ENCODE measurements at regions not wholly inside any gene's neighbourhood (a gene's known extent, or its start where the extent isn't known, plus 50 kb on each side); places are given as distances from the start of the nearest gene placed in this dataset.
A peak's percentile ranks its signal among the peaks of the same experiment; 100 is the strongest.
"Not testable (repeated sequence)": the region's sequence is repeated elsewhere in the genome, so short reads cannot be mapped to it uniquely, and the experiment has no call there.

DNA sequence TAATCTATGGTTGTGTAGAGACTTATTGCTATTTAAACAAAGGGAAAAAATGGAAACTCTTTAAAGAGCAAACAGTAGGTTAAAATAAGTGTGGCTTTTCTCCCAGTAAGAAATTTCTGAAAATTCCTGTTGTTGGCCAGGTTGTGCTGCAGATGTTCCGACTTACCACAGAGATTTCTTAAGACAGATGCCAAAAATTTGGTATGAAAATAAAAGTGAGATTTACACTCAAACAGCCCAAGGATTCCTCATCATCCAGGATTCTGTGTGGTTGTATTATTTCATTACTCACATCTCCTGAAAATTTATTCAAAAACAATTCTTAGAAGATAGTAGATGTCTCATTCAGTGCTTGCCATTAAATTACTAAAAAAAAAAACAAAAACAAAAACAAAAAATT is 296.7 kb upstream of the PTBP2 start:
- peak; percentile 13 for DNase-seq (ENCODE audit: low read depth)

DNA sequence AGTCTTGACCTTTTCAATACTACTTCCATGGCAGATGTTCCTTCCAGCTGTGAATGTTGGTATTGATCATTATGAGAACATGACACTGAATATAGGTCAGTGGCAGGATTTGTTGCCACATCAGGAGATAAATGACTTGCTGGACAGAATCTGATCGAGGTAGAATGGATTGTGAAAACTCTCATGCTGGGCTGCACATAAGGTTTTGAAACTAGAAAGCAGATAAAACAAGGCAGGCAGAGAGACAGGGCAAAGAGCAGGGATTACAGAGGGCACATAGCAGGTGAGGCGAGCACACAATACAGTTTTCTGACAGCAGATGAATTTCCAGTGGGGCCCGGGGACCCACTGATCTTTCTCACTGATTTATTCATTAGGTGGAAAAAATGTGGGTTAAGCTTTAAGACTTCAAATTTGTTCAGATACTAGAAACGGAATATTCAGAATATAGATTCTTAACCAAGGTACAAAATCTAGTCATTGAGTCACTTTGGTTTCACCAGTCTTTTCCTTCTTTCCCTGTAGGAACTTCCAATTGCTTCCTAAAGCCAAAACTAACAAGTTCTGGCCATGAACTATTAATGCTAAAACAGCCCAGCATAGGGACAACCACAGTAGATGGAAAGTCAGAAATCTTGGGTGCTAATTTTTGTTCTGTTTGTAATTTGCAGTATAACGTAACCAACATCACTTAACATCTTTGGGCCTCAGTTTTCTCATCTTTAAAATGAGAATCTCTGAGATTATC is 296.0 kb upstream of the PTBP2 start:
- no peak for DNase-seq (ENCODE audit: low read depth)

DNA sequence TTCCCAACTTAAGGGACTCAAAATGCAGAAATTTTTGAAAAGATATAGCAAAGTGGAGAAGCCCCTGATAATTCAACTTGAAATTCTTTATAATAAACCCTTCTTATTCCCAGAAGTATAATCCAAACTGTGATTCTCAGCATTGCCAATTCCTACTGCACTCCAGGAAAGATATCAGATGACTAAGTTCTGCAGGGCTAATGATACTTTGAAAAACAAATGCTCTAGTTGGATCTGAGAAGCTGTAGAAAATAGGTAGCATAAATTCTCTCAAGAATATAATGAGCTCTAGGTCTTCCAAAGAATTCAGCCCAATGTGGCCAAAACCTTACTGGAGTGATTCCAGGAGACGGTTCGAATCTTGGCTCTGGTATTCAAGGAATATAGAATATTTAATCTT is 294.0 kb upstream of the PTBP2 start:
- no peak for DNase-seq (ENCODE audit: low read depth)

DNA sequence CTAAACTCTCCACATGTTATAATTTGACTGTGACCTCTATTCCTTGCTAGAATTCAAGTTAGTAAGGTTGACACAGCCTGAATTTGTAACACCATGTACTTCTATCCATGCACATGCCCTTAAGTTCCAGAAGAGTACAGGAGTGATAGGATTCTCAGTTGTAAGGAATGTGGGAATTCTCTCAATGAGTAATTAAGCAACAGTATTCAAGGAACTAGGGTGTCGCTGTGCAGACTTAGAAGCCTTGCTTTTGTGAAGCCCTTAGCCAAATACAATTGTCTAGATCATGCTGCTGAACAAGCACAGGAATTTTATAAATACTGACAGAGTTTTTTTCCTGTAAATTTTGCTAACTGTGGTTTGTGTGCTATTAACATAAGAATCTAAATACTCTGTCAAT is 276.3 kb upstream of the PTBP2 start:
- peak; percentile 3 for DNase-seq (ENCODE audit: low read depth)

DNA sequence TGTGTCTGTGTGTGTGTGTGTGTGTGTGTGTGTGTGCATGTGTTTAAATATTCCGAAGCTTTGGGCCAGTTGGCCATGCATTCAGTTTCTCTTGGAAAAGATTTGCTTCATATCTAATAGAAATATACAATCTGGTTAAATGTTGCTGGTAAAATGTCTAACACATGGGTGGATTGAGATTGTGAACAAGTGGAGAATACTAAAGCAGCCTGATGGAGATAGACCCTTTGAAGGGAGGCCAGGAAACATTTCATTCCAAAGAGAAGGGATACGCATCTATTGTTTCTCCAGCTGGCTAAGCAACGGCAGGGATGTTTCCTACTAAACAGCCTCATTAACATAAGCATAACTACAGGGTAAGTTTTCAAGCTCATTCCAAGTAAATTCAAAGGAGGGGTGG is 257.5 kb upstream of the PTBP2 start:
- DNase-seq (ENCODE audit: low read depth): no peak

DNA sequence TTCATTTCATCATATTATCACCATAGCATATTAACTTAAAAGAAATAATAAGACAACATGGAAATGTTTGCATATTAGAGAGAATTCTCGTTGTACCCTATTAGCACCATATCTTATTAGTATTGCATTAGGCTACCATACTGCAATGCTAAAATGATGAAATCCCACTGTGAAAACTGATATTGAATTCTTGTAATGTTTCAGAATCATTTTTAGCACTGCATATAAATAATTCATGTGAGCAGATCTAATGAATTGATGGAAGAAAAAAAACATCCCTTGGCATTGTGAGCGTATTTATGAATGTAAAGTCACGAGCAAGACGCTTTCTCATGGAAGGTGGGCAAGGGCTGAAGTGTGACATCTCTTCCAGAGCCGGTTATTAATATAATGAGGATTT is 257.1 kb upstream of the PTBP2 start:
- no peak for DNase-seq (ENCODE audit: low read depth)

DNA sequence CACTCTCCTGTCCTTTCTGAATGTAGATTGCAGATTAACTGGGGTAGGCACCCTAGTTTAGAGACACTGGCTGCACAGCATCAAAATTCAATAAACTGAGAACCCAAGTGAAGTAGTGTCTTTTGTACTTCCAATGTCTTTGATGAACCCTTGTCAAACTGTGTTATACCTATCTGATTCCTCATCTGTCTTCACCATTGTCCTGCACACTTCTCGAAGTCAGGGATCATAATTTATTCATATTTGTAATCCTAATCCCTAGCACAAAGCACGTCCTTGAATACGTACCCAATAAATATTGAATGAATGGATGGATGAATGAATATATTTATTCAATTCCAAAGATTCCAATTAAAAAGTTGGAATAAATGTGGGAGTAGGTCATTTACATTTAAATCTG is 256.6 kb upstream of the PTBP2 start:
- no peak for DNase-seq (ENCODE audit: low read depth)

DNA sequence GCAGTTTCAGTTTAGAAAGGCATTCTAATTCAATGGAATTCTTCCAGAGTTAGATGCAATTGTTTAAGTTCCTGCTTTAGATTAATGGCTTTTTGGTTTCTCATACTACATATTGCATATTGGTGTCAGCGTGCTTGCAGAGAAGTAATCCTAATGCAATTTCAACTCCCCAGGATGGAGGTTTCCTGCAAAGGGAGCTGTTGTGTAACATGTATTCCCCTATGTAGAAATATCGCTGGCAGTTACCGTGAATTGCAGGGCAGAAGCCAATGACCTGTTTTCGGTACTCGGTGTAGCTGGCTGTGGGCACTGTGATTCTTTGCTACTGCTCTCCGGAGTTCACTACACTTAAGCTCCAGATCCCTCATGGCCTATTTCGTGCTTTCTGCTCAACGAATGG is 256.1 kb upstream of the PTBP2 start:
- peak; percentile 35 for DNase-seq (ENCODE audit: low read depth)

DNA sequence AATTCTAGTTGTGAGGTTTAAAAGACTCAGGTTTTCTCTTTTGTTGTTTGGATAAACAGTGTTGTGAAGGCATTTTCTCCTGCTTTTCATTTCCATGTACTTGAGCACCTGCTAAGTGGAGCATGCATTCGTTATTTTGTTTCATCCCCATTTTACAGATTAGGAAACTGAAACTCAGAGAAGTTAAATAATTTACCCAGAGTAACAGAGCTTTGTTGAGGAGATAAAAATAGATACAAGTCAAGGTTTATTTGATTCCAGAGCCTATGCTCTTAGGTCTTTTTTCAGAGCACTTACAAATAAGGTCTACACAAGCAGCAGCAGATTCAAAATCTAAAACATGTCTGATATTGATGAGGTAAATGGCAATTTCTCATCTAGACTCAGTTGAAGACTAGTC is 254.7 kb upstream of the PTBP2 start:
- no peak for DNase-seq (ENCODE audit: low read depth)

DNA sequence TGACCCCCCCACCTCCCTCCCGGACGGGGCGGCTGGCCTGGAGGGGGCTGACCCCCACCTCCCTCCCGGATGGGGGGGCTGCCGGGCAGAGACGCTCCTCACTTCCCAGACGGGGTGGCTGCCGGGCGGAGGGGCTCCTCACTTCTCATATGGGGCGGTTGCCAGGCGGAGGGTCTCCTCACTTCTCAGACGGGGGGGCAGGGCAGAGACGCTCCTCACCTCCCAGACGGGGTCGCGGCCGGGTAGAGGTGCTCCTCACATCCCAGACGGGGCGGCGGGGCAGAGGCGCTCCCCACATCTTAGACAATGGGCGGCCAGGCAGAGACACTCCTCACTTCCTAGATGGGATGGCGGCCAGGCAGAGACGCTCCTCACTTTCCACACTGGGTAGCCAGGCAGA is 251.9 kb upstream of the PTBP2 start:
- DNase-seq (ENCODE audit: low read depth): not testable (repeated sequence)

DNA sequence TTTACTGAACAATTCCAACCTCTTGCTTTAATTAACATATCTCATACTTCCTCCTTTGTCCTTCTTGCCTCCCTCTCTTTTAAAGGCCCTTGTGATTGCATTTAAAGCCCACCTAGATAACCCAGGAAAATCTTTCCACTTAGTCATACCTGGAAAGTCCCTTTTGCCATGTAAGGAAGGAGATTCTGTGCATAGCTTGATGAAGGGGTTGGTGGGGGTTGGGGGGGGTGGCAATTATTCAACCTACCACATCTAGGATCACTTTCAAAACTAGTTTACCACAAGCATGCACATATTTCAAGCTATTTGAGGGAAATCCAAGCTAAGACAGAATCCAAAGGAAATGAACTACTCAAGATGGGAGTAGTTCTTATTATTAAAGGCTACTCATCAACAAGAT is 249.1 kb upstream of the PTBP2 start:
- peak; percentile 87 for DNase-seq (ENCODE audit: low read depth)

DNA sequence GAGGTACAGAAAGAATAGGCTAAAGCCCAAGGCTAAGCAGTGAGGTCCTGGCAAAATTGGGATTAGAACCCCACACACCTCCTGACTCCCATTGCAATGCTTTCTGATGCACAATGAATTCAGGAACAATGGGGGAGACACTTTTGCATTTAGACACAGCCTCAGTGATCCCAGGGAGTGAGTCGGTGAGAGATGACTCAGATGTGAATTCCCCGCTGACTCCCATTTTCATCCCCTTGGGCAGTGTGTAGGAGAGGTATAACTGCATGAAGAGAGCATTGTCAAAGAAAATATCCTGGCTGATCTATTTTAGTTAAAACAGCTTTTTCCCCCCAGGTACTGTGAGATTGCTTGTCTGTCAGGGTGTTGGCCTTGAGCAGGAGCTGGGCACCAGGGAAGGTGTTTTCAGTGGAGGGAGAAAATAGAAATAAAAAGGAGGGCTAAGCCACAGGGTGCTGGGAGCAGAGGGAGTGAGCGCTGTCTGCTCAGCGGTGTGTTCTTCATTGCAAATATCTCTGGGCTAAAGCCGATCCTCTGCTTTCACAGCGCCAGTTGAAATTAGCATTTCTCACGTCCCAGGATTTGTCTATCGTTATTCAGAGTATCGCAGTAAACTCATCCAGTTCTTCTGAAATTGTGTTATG is 247.7 kb upstream of the PTBP2 start:
- DNase-seq (ENCODE audit: low read depth): peak; percentile 94

DNA sequence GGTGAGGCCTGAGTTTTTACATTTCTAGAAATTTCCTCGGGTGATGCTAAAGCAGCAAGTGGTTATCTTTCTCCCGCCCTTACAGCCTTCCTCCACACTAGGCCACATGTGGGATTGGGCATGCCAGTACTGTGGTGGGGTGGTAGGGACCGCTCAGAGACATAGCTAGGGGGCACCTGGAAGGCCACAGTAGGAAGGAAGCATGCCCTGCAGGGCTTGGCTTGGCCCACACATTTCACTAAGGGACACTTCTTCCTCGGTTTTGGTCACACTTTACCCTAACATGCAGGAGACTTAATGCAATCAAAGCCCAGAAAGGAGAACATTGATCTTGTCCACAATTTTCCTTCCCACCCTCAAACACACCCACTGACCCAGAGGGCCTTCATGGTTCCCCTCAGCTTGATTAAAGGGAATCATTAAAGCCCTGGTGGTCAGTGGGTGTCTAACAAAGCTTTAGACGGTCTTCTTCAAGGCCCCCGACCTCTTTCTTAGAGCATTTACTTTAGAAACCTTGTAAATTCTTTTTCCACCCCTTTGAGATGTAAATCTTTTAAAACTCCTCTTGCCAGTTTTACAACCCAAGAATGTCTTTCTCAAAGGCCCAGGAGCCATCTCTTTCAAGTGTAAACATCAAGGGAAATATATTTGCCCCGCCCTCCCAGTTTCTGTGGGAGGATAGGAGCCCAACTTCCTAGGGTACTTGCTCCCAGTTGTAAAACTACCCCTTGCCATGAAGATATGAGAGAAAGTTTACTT is 246.4 kb upstream of the PTBP2 start:
- peak; percentile 25 for DNase-seq (ENCODE audit: low read depth)

DNA sequence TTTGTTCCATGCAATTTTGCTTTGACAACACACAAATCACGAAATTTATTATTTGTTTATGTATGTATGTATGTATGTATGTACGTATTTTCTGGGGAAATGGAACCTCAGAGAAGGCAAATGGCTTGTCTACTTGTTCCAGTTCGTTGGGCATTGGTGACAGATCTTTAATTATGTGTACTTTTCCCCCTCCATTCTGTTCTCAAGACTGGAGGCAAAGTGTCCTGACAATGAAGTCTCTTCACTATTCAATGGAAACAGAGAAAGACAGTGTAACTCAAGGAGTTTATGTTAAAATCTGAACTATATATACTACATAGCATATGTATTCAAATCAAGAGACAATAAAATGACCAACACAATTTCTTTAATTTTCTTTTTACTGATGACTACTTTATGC is 245.7 kb upstream of the PTBP2 start:
- no peak for DNase-seq (ENCODE audit: low read depth)

DNA sequence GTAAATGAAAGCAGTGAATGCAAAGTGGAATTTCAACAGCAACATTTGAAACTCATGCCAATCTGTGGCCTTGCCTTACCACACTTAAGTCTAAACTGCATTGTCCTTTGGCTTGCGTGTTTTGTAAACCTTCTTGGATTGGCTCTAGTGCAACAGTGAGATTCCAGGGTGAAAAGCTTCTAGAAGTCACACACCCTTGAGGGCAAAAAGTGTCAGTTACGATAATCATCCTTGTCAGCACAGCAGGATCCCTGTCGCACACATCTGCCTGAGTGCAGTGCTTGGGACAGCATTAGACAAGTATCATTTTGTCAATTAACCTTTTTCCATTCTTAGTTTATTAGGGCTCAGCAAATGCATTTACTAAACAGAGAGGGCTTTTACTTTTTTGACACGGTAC is 243.4 kb upstream of the PTBP2 start:
- peak; percentile 55 for DNase-seq (ENCODE audit: low read depth)

DNA sequence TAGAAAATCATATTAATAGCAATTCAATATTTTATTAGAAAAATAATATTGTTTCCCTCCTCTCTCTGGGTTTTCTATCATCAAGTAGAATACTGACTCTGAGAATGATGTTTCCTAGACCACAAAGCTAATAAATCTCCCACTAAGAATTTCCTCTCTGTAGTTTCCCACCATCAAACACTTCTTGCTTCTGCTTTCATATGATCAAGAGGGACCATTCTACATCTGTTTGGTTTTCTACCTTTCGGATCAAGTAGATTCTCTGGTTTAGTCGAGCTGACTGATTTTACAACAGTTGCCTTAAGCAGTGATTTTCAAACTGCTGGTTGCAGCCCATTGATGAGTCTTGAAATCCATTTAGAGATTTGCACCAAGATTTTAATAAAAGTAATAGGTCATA is 240.2 kb upstream of the PTBP2 start:
- no peak for DNase-seq (ENCODE audit: low read depth)

DNA sequence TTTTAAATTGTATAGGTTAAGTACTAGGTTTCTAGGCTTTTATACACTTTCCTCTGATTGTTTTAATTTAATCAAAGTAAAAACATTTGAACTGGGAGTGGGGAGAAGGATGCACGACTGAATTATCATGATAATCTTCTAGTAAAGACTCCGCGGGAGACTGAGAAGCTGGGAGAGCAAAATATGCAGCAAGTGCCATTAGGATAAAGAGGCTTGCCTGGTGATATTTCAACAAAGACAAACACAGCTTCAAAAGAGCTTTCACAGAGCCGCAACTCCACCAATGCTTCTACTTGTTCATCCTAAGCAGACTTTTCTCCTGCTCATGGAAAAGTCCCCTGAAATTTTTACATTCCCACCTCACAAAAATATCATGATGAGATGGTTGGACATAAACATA is 239.0 kb upstream of the PTBP2 start:
- no peak for DNase-seq (ENCODE audit: low read depth)

DNA sequence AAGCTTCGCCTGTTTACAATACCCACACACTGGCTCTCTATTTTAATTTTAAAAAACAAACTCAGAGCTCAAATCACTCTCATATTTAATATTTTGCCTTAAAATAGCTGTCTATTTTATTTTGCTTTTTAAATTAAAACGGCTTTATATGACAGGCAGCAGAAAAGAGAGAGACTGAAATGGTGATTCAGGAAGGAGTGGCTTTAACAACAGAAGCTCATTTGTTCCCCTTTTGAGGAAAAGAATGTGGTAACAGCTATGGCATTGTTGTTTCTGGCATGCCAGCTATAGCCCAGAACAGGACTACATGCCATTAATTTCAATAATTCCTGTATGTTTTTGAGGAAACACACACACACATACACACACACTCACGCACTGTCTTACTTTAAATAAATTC is 234.2 kb upstream of the PTBP2 start:
- peak; percentile 55 for DNase-seq (ENCODE audit: low read depth)

DNA sequence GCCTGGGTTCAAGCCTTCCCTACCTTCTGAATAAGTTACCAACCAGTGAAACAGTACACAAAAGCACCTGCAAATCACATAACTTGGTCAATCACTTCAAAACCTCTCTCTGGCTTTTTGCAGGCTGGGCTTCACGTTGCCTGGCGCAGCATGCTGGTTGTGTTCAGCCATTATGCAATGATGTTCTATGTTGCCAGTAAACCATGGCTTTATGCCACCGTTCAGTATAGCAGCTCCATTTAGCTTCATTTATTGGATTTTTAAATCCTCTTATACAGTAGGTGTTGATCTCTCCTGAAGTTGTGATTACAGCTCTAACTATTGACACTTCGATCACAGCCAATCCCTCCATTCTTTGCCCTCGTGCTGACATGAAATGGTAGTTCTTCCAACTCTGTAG is 233.6 kb upstream of the PTBP2 start:
- DNase-seq (ENCODE audit: low read depth): no peak

DNA sequence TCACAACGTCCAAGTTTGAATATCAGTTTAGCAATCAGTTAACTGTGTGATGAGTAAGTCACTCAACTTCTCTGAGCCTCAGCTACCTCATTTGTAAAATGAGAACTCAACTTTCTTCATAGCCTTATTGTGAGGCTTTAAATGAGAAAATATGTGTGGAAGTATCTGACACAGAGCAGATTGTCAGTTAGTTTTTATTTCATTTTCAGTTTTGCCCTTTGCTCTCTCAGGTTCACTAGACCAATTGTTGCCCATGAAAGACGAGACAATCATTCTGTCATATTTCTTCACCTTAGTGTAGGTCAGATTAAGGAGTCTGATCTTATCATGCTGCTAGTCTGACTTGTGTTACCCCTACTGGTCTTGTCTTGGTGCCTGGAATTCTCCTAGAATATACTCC is 232.8 kb upstream of the PTBP2 start:
- no peak for DNase-seq (ENCODE audit: low read depth)

DNA sequence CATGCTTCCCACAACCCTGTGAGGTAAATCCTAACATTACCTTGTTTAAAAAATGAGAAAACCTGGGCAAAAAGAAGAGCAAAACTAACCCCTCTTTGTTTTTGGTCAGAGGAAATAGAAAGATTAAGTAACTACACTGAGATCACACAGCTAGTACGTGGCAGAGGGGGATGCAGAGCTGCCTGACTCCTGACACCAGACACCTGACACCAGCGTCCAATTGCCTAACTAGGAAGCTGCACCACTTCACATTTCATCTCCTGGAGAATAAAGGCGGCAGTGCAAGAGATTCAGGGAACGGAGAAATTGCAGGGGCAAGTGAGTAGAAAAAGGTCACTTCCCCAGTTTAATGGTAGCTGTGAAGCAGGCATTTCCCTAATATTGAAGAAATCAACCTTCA is 229.3 kb upstream of the PTBP2 start:
- DNase-seq (ENCODE audit: low read depth): no peak

DNA sequence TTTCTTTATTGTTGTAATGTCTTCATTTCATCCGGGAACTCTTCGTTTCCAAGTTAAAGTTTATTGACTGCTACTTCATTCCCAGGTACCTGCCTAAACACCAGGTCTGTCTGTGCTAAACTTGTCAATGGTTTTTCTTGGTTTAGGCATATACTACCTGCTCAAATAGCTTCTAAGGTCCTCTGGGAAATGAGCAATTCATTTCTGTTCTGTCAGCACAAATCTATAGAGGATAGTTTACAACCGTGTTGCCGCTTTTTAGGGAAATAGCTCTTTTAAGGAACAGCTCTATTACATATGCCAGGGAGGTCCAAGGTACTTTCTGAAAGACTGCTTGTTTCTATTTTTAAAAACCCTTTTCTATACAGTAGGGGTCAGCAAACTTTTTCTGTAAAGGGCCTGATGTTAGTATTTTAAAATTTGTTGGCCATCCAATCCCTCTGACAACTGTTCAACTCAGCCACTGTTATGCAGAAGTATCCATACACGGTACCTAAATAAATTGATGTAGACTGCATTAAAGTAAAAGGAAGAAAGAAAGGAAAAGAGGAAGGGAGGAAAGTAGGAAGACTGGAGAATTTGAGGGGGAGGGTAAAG is 222.7 kb upstream of the PTBP2 start:
- no peak for DNase-seq (ENCODE audit: low read depth)

DNA sequence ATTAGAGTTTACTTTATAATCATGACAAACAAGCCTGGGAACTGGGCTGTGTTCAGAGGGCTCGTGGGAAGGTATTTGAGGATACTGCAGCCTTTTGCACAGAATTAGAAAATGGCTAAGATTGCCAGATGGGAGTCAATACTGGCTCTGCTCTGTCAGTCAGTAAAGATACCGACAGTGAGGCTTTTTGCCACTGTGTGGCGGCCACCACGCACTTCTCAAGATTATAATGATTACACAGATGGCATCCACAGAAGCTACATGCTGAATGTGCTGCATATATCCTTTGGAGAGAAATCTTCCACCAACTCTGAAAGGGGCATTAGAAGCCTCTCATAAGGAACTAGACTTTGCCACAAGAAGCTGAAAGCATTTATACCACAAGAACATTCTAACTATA is 213.4 kb upstream of the PTBP2 start:
- DNase-seq (ENCODE audit: low read depth): no peak

Measured in RPMI7951 (cell line).